ENCODE measurements at regions not wholly inside any gene's neighbourhood (a gene's known extent, or its start where the extent isn't known, plus 50 kb on each side); places are given as distances from the start of the nearest gene placed in this dataset.

- no peak for TF ChIP-seq CTCF (IDR thresholded peaks at IDR 0.05)
- TF ChIP-seq EP300 (IDR thresholded peaks at IDR 0.05) = no peak
- no peak for TF ChIP-seq POLR2A (IDR thresholded peaks at IDR 0.05)
- no peak for TF ChIP-seq POLR2AphosphoS5 (IDR thresholded peaks at IDR 0.05)
These were observed 2674.7 kb upstream of the PCDH20 start for GRCh38 chr13:64090311-64090710.

All from suprapubic skin (tissue), 4 donors.